GM21447 (cell line): ENCODE measurements at regions not wholly inside any gene's neighbourhood (a gene's known extent, or its start where the extent isn't known, plus 50 kb on each side); places are given as distances from the start of the nearest gene placed in this dataset.

Source experiments
- ATAC-seq: cut with Tn5 transposase; IDR thresholded peaks from one replicate; pipeline ENCODE4 v1.9.1; 2021; ENCODE audit not compliant: unreplicated experiment

DNA sequence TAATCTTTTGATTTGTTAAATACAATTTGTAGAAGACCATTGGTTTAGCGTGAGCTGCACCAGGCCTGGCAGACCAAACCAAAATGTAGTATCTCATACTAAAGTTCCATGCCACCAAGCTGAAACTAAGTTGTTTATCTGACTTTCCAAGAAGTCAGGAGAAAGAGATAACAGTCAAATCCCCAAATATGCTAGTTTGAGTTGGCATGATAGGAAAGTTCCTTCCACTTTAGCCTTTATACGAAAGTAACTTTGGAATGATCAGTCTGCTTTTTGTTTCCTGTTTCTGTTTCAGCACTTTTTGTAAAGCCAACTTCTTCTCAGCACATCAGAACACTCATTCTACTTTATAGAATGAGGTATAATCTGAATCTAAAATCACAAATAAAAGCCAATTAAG lies 449.2 kb downstream of the GRXCR1 start:
- ATAC-seq = no peak

- no peak for ATAC-seq
Observed at GRCh38 chr4:43343298-43343697, 450.8 kb downstream of the GRXCR1 start.

DNA sequence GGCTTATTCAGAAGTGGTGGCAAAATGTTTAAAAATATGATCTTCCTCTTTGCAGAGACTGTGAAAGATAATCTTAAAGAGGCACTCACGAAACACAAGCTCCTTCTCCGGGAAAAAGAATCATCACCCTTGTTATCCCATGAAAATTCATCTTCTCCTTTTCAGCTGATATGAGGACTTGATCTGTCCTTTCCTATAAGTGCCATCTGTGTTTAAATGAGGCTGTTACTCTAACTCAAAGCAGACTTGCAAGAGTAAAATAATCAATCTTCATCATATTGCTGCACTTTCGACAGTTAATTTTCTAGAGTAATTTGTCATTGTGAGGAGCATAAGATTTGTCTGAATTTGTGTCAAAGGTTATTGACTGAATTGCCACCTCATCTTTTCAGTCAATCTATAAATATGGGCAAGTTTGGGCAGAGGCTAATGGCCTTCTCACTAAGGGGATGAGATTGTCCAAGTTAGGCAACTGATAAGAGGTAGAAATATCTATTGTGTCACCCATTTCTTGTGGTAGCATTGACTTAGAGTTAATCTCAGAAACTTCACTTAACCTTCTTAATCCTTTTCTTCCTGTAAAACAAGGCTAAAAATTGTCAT lies 452.9 kb downstream of the GRXCR1 start:
- ATAC-seq = no peak

DNA sequence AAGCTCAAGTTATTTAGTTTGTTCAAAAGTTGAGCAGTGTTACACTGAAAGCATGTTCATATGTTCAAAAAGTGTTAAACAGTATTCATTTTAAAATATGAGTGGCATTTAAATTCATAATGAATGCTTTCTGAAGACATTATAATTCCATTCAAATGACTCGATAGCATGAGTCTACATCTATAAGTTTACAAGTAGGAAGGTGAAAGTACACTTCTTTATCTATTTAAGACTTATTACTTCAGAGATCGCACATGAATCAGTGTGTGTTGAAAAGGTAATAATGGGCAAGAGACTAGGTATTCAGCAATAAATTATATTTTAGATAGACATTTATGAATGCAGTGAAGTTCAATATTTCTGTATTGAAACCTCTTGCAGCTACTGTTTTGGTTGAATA lies 456.1 kb downstream of the GRXCR1 start:
- no peak for ATAC-seq

- no peak for ATAC-seq
Observed at GRCh38 chr4:43351970-43352806, 459.7 kb downstream of the GRXCR1 start.

GRCh38 chr4:43352859-43353258 lies 460.3 kb downstream of the GRXCR1 start:
- ATAC-seq = no peak

DNA sequence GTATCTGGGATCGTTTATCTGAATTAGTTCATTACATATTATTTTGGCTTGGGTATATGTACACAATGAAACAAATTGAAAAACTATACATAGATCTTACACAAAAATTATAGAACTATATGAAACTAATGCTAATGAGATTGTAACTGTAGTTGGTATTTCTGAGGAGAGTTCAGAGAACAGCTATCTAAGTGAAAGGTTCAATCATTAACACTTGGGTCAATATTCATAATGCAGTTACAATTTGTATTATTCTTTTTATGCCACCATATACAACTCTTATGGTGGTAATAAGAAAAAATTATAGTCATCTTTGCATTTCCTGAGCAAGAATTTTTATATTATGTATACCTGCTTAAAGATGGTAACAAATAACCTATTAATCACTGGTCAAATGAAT lies 461.0 kb downstream of the GRXCR1 start:
- ATAC-seq = no peak

GRCh38 chr4:43356786-43357185 lies 464.3 kb downstream of the GRXCR1 start:
- ATAC-seq = no peak

- no peak for ATAC-seq
Observed at GRCh38 chr4:43357252-43357974, 464.9 kb downstream of the GRXCR1 start.

DNA sequence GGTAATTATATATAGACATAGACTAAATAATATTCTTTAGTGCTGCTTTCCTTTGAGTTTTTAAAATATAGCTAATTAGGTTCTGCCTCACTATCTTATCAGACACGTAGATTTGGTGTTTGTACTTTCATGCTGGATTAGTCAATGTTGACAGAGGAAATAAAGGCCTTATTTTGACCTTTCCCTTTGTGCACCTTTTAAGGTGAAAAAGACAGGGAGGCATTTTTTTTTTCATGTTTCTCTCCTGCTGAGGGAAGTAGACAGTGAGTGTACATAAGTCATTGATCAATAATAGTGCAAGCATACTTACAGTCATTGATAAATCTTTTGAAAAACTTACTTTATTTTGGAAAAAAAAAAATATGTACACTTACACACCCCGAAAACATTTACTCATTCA lies 467.8 kb downstream of the GRXCR1 start:
- ATAC-seq = no peak

- no peak for ATAC-seq
Observed at GRCh38 chr4:43362875-43363636, 470.5 kb downstream of the GRXCR1 start.

DNA sequence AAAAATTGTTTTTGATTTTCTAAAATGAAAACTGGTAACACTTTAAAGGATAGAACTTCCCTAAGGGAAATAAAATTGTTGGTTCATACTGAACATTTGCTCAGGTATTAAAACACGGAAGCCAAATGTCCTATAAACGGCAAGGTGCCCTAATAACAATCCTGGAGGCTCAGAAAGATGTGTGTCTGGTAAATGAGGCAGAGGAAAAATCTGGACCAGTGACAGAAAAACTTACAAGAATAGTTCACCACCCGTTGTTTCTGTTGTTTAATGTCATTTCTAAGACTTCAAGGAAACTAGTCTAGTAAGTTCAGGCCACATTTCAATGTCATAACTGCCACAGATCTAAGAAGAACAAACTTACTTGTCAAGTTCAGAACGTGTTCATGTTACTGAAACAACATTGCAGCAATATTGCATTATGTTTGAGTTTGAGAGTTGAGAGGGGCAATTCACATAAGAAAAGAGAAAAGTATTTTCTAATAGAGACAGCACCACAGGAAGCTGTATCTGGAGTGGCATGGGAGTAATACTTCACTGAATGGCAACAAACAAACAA lies 476.6 kb downstream of the GRXCR1 start:
- ATAC-seq = no peak

GRCh38 chr4:43373201-43373600 lies 480.7 kb downstream of the GRXCR1 start:
- ATAC-seq = no peak

- no peak for ATAC-seq
Observed at GRCh38 chr4:43374216-43374751, 481.8 kb downstream of the GRXCR1 start.

- ATAC-seq = no peak
Observed at GRCh38 chr4:43379016-43379415, 486.5 kb downstream of the GRXCR1 start.

- ATAC-seq = no peak
Observed at GRCh38 chr4:43380093-43380492, 487.6 kb downstream of the GRXCR1 start.

DNA sequence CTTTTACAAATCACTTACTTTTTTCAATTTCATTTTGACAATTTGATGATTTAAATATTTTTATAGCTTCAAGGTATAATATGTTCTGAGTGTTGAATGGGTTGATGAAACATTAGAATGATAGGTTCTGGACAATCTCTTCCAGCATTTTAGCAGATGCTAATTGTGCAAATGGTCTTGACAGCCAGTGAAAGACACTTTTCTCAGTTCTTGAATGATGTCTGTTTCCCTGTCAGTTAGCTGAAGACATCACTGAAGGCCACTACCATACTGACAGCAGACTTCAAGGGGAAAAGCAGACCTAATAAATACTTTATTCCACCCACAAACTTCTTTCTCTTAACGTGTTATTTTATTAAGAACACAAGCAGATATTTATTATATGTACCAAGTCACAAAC lies 498.6 kb downstream of the GRXCR1 start:
- ATAC-seq = no peak

- no peak for ATAC-seq
Observed at GRCh38 chr4:43394976-43395375, 502.5 kb downstream of the GRXCR1 start.

DNA sequence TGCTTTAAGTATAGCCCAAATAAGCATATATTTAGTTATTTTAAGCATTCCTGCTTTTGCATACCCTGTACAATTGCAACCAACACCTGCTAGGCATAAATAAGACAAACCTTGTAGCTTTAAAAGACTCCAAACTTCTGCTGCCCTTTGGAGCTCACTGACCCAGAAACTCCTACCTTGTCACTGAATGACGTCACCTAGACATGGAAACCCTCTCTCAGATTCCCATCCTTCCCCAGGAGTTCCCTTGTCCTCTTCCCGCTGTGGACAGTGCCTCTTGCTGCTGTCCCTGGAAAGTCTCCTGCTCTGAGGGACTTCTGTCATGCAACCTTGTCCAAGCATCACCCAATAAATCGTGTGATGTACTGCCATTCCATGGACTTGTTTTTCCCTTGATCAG lies 507.2 kb downstream of the GRXCR1 start:
- no peak for ATAC-seq

- ATAC-seq = no peak
Observed at GRCh38 chr4:43402393-43402792, 509.9 kb downstream of the GRXCR1 start.

- no peak for ATAC-seq
Observed at GRCh38 chr4:43410636-43411035, 518.1 kb downstream of the GRXCR1 start.
